Lung (tissue), 11 donors: ENCODE measurements at regions not wholly inside any gene's neighbourhood (a gene's known extent, or its start where the extent isn't known, plus 50 kb on each side); places are given as distances from the start of the nearest gene placed in this dataset.
"Not testable (repeated sequence)": the region's sequence is repeated elsewhere in the genome, so short reads cannot be mapped to it uniquely, and the experiment has no call there.

Experiments
- ATAC-seq: fragments of 200-7000 bp; cut with Tn5 transposase; one replicate; pipeline ENCODE4 v1.9.1; 2020; ENCODE audit warnings: moderate number of reproducible peaks; ENCODE audit not compliant: insufficient read depth, low FRiP score
- DNase-seq, 3 donors: peaks; one replicate each; pipeline ENCODE4 v3.0.0-alpha.2; 2013 to 2017
- H3K27ac ChIP-seq, 2 donors: one replicate each; pipeline ENCODE4 v1.5.1; 2013; ENCODE audit warnings: mild to moderate bottlenecking in 2 of 2, moderate library complexity in 2 of 2, control low read depth in 1 of 2, inconsistent platforms in 1 of 2, low read depth in 1 of 2, low read length in 1 of 2
- H3K27me3 ChIP-seq, 3 donors: one replicate each; pipeline ENCODE4 v1.5.1; 2013; ENCODE audit warnings: low read length in 2 of 3; ENCODE audit not compliant: control insufficient read depth in 3 of 3, insufficient read depth in 3 of 3
- H3K36me3 ChIP-seq, 4 donors: one replicate each; pipeline ENCODE4 v1.5.1; 2013; ENCODE audit warnings: low read length in 4 of 4, mild to moderate bottlenecking in 1 of 4, moderate library complexity in 1 of 4; ENCODE audit not compliant: control insufficient read depth in 4 of 4, insufficient read depth in 4 of 4
- H3K4me1 ChIP-seq, 5 donors: one replicate each; pipeline ENCODE4 v1.5.1; 2013; ENCODE audit warnings: low read length in 5 of 5, mild to moderate bottlenecking in 2 of 5, moderate library complexity in 1 of 5; ENCODE audit not compliant: control insufficient read depth in 5 of 5, insufficient read depth in 5 of 5
- H3K4me3 ChIP-seq: one replicate; pipeline ENCODE4 v1.5.1; 2013; ENCODE audit warnings: mild to moderate bottlenecking, control low read depth, moderate library complexity
- H3K9ac ChIP-seq, 2 donors: one replicate each; pipeline ENCODE4 v1.5.1; 2013; ENCODE audit warnings: low read length in 2 of 2, control low read depth in 1 of 2; ENCODE audit not compliant: insufficient read depth in 1 of 2
- H3K9me3 ChIP-seq, 4 donors: one replicate each; pipeline ENCODE4 v1.5.1; 2013; ENCODE audit warnings: low read length in 3 of 4, mild to moderate bottlenecking in 1 of 4, moderate library complexity in 1 of 4; ENCODE audit not compliant: control insufficient read depth in 4 of 4, insufficient read depth in 3 of 4
- CTCF ChIP-seq: IDR thresholded peaks from 2 replicates; pipeline ENCODE4 v1.5.1; 2012; ENCODE audit warnings: mild to moderate bottlenecking; ENCODE audit errors: control extremely low read depth, extremely low read depth
- WGBS, 2 donors: extraction: QIAGEN DNeasy Blood & Tissue Kit; methylation state at CpG; one replicate each; pipeline ENCODE4 v1.1.7; 2013; 5-methylcytosine and 5-hydroxymethylcytosine counted together
- donor health status: control.
- donor health status: control.
- donor health status: Bipolar disorder and iron deficiency.
- donor health status: healthy.
- donor health status: DM: yes; HTN: yes; CAD: no.

GRCh38 chr1:229922249-229922648 is 144.8 kb upstream of the GALNT2 start:
- DNase-seq (no peak), ATAC-seq (no peak)
- no peaks in the 10 kb centered on the region for H3K4me1 ChIP-seq
- H3K36me3 ChIP-seq, result no peaks in the 10 kb centered on the region
- no peaks in the 10 kb centered on the region for H3K9me3 ChIP-seq
- no peak for TF ChIP-seq CTCF
- peaks cover 0 to 3% (median 0%) of the 10 kb centered on the region in 3 donors for H3K27me3 ChIP-seq
- 89 to 95% methylated on average over 7 of the region's 7 CpGs for WGBS, 2 donors
- H3K9ac ChIP-seq, result no peak overlapping the region
- H3K27ac ChIP-seq, result no peak overlapping the region
- H3K4me3 ChIP-seq, result no peak overlapping the region

GRCh38 chr1:229924639-229925038 is 142.4 kb upstream of the GALNT2 start:
- no peak for ATAC-seq
- WGBS, 2 donors, result 67 to 77% methylated on average over 10 of the region's 10 CpGs
- H3K36me3 ChIP-seq, result no peaks in the 10 kb centered on the region

GRCh38 chr1:229928767-229929166 is 138.3 kb upstream of the GALNT2 start:
- DNase-seq, result no peak
- no peak overlapping the region for H3K9ac ChIP-seq
- no peaks in the 10 kb centered on the region for H3K9me3 ChIP-seq

More at GRCh38 chr1:229924639-229925038, 142.4 kb upstream of the GALNT2 start:
- Histone ChIP-seq H3K9ac (no peak overlapping the region), H3K4me3 (no peak overlapping the region), H3K9me3 (no peaks in the 10 kb centered on the region), H3K27ac (no peak overlapping the region), H3K4me1 (no peaks in the 10 kb centered on the region), H3K27me3 (peaks cover 0 to 4% (median 0%) of the 10 kb centered on the region in 3 donors)
- DNase-seq, result no peak
- TF ChIP-seq CTCF, result no peak

GRCh38 chr1:229931751-229932150 is 135.3 kb upstream of the GALNT2 start:
- not testable (repeated sequence) for H3K27ac ChIP-seq, H3K27me3 ChIP-seq, H3K9me3 ChIP-seq, H3K4me3 ChIP-seq, H3K4me1 ChIP-seq, ATAC-seq, H3K9ac ChIP-seq, DNase-seq, H3K36me3 ChIP-seq
- 96 to 97% methylated on average over 18 to 21 of the region's 21 CpGs for WGBS, 2 donors

More at GRCh38 chr1:229928767-229929166, 138.3 kb upstream of the GALNT2 start:
- no peaks in the 10 kb centered on the region for H3K36me3 ChIP-seq
- TF ChIP-seq CTCF, result no peak
- H3K27ac ChIP-seq, result no peak overlapping the region
- WGBS, 2 donors, result 86 to 91% methylated on average over 7 of the region's 7 CpGs
- H3K27me3 ChIP-seq, result peaks cover 0 to 4% (median 0%) of the 10 kb centered on the region in 3 donors
- no peak for ATAC-seq
- no peak overlapping the region for H3K4me3 ChIP-seq
- no peaks in the 10 kb centered on the region for H3K4me1 ChIP-seq

- not testable (repeated sequence) for H3K9ac ChIP-seq, H3K4me1 ChIP-seq, H3K36me3 ChIP-seq, H3K27me3 ChIP-seq, H3K27ac ChIP-seq, H3K9me3 ChIP-seq, DNase-seq, ATAC-seq, H3K4me3 ChIP-seq
- 70 to 77% methylated on average over 6 of the region's 6 CpGs for WGBS, 2 donors
Observed at GRCh38 chr1:229935157-229935556, 131.9 kb upstream of the GALNT2 start.
